ENCODE measurements at regions not wholly inside any gene's neighbourhood (a gene's known extent, or its start where the extent isn't known, plus 50 kb on each side); places are given as distances from the start of the nearest gene placed in this dataset.

GRCh38 chr1:229075716-229076115, 195.2 kb upstream of the RAB4A start:
- Histone ChIP-seq H3K27ac (ENCODE audit: poor library complexity, severe bottlenecking) (no peak overlapping the region), H3K36me3 (ENCODE audit: low read depth) (no peaks in the 10 kb centered on the region), H3K4me3 (ENCODE audit: severe bottlenecking) (no peak overlapping the region), H3K4me1 (ENCODE audit: insufficient read depth, poor library complexity, severe bottlenecking) (no peaks in the 10 kb centered on the region), H3K27me3 (ENCODE audit: insufficient read depth, poor library complexity, severe bottlenecking) (no peaks in the 10 kb centered on the region), H3K9me3 (ENCODE audit: severe bottlenecking) (no peaks in the 10 kb centered on the region)
- TF ChIP-seq CTCF (IDR thresholded peaks at IDR 0.05; ENCODE audit: poor library complexity, severe bottlenecking) = no peak
- ATAC-seq (ENCODE audit: low read depth) = no peak
- no peak for DNase-seq (ENCODE audit: low spot score)

GRCh38 chr1:229076195-229076594, 194.7 kb upstream of the RAB4A start:
- H3K4me1 ChIP-seq (ENCODE audit: insufficient read depth, poor library complexity, severe bottlenecking) = no peaks in the 10 kb centered on the region
- no peaks in the 10 kb centered on the region for H3K9me3 ChIP-seq (ENCODE audit: severe bottlenecking)
- no peak for TF ChIP-seq CTCF (IDR thresholded peaks at IDR 0.05; ENCODE audit: poor library complexity, severe bottlenecking)
- DNase-seq (ENCODE audit: low spot score) (no peak), ATAC-seq (ENCODE audit: low read depth) (no peak)
- H3K4me3 ChIP-seq (ENCODE audit: severe bottlenecking) = no peak overlapping the region
- H3K36me3 ChIP-seq (ENCODE audit: low read depth) = no peaks in the 10 kb centered on the region
- no peaks in the 10 kb centered on the region for H3K27me3 ChIP-seq (ENCODE audit: insufficient read depth, poor library complexity, severe bottlenecking)
- no peak overlapping the region for H3K27ac ChIP-seq (ENCODE audit: poor library complexity, severe bottlenecking)

GRCh38 chr1:229079016-229079595, 191.8 kb upstream of the RAB4A start:
- H3K36me3 ChIP-seq (ENCODE audit: low read depth) = no peaks in the 10 kb centered on the region
- H3K4me1 ChIP-seq (ENCODE audit: insufficient read depth, poor library complexity, severe bottlenecking) = no peaks in the 10 kb centered on the region
- no peaks in the 10 kb centered on the region for H3K27me3 ChIP-seq (ENCODE audit: insufficient read depth, poor library complexity, severe bottlenecking)
- H3K9me3 ChIP-seq (ENCODE audit: severe bottlenecking) = no peaks in the 10 kb centered on the region
- H3K4me3 ChIP-seq (ENCODE audit: severe bottlenecking) = no peak overlapping the region
- DNase-seq (ENCODE audit: low spot score) = no peak
- H3K27ac ChIP-seq (ENCODE audit: poor library complexity, severe bottlenecking) = no peak overlapping the region
- TF ChIP-seq CTCF (IDR thresholded peaks at IDR 0.05; ENCODE audit: poor library complexity, severe bottlenecking) = no peak
- no peak for ATAC-seq (ENCODE audit: low read depth)

- no peak for DNase-seq (ENCODE audit: low spot score)
- H3K9me3 ChIP-seq (ENCODE audit: severe bottlenecking) = no peaks in the 10 kb centered on the region
- no peak overlapping the region for H3K27ac ChIP-seq (ENCODE audit: poor library complexity, severe bottlenecking)
- no peaks in the 10 kb centered on the region for H3K27me3 ChIP-seq (ENCODE audit: insufficient read depth, poor library complexity, severe bottlenecking)
- no peak overlapping the region for H3K4me3 ChIP-seq (ENCODE audit: severe bottlenecking)
- no peak for TF ChIP-seq CTCF (IDR thresholded peaks at IDR 0.05; ENCODE audit: poor library complexity, severe bottlenecking)
- H3K36me3 ChIP-seq (ENCODE audit: low read depth) = no peaks in the 10 kb centered on the region
- H3K4me1 ChIP-seq (ENCODE audit: insufficient read depth, poor library complexity, severe bottlenecking) = no peaks in the 10 kb centered on the region
- ATAC-seq (ENCODE audit: low read depth) = no peak
These were observed 190.6 kb upstream of the RAB4A start for GRCh38 chr1:229080361-229080760.

GRCh38 chr1:229085291-229085690, 185.6 kb upstream of the RAB4A start:
- Histone ChIP-seq H3K27ac (ENCODE audit: poor library complexity, severe bottlenecking) (no peak overlapping the region), H3K9me3 (ENCODE audit: severe bottlenecking) (no peaks in the 10 kb centered on the region), H3K4me1 (ENCODE audit: insufficient read depth, poor library complexity, severe bottlenecking) (no peaks in the 10 kb centered on the region), H3K4me3 (ENCODE audit: severe bottlenecking) (no peak overlapping the region), H3K27me3 (ENCODE audit: insufficient read depth, poor library complexity, severe bottlenecking) (no peaks in the 10 kb centered on the region), H3K36me3 (ENCODE audit: low read depth) (no peaks in the 10 kb centered on the region)
- DNase-seq (ENCODE audit: low spot score) (no peak), ATAC-seq (ENCODE audit: low read depth) (no peak)
- no peak for TF ChIP-seq CTCF (IDR thresholded peaks at IDR 0.05; ENCODE audit: poor library complexity, severe bottlenecking)

Data from RWPE2 (cell line).